ENCODE measurements at regions not wholly inside any gene's neighbourhood (a gene's known extent, or its start where the extent isn't known, plus 50 kb on each side); places are given as distances from the start of the nearest gene placed in this dataset.

DNA sequence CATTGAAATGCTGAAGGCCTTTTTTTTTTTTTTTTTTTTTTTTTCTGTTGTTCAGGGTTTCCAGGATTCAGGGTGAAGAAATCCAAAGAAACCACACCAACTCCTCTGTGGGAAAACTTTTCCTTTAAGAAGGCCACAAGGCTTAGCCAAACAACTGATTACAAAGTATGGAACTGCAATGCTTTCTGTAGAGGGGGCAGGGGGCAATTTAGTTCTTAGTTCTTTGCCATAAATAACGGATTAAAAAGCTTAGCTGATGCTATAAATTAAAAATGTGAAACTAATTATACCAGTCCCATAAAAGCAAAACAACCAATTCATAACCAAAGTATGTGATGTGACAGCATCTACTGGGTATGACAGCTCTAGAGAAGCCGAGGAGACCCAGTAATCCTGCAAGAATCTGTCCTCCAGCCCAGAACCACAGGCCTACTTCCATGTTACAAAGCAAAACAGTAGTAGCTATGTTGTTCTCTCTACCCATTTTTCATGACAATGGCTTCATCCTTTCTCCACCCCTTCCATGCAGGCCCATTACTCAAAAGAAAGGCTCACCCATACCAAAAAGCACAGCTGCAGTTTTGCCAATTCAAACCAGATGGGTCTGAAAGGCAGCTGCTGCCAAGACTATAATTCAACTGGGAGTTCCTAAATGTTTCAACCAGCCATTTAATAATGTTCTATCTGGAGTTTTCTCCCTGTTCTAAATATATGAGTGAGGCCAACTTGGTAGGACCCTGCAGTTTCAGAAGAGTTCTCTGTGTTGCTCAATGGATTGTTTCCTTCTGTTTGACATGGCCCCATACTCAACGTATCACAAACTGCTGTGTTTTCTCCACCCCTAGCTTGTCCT lies 167.1 kb upstream of the ZFHX3 start:
- no peak for ATAC-seq
- no peak for DNase-seq

DNA sequence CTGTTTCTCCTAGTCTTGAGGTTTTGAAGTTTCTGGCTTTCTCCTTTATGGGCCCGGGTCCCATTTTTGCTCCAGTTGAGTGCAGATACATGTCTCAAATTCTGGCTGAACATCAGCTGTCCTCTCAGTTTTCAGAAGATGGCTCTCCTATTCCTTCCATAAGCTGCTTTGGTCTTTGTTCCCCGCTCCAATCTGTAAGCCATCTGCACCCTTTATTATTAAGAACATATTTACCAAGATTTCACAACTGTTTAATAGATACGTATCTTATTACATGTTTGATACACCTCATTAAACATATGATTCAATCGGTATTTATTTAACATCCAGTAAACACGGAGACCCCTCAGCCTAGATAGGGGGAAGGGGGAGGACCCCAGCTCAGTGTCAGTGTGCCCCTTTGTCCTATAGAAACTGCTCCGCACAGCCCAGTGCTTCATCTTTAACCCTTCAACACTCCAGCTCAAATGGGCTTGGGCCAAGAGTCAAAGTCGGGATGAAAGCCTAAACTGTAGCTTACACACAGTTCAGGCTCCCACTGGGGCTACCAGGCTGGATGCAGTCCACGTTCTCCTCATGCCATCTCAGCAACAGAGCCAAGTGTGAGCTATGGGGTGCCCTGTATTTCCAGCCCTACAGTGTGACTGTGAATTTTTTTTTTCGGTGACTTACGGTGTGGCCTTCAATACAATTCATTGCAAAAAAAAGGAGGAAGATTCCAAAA lies 166.0 kb upstream of the ZFHX3 start:
- no peak for ATAC-seq

DNA sequence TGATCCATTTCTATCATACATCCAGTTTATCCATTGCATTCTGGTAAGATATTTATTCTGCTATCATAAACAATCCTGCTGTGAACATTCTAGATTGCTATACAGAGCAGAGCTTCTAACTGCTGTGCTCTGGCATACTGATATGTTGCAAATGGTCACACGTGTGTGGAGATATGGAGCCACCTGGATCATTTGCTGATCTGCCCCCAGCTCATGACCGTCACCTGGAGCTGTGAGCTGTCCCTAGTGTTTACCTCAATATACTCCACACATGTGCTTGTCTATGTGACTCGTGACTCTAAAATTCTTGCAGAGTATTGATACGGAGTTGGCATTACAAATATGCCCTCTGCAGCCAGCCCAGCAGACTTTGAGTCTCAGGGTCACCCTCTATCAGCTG lies 164.5 kb upstream of the ZFHX3 start:
- DNase-seq (no peak), ATAC-seq (no peak)

More for the DNA sequence above, 166.0 kb upstream of the ZFHX3 start:
- DNase-seq: no peak

DNA sequence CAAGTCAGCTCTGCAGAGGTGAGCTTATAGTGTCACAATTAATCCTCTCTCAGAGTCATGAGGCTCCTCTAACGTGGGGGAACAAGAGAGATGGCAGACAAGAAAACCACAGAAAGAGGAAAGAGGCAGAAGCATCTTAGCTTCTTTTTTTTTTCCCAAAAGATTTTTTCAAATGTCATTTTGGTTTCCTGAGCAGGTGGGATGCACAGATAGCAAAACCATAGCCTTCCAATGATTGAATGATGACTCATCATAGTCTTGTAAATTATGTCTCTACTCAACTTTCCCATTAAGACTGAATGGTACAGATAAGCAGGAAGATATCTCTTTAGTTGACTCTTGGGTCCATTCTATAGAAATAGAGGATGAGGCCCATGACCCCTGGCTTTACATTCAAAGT lies 162.8 kb upstream of the ZFHX3 start:
- no peak for DNase-seq
- ATAC-seq: no peak

DNA sequence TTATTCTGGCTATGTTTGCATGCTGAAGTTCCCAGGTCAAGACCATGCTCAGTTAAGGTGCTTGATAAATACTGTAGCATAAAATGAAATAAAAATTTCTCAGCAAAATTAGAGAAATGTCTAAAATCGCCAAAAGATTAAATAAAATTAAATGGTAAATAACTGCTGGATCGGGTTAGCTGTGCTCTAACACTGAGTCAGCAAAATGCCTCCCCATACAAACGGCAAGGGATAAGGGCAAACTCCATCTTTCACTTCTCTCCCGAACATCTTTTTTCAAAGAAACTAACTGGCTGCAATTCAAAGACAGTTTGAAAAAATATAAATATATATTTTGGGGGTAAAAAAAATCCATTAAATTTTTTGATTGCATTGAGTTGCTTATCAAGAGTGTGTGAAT lies 162.2 kb upstream of the ZFHX3 start:
- ATAC-seq (no peak), DNase-seq (no peak)

DNA sequence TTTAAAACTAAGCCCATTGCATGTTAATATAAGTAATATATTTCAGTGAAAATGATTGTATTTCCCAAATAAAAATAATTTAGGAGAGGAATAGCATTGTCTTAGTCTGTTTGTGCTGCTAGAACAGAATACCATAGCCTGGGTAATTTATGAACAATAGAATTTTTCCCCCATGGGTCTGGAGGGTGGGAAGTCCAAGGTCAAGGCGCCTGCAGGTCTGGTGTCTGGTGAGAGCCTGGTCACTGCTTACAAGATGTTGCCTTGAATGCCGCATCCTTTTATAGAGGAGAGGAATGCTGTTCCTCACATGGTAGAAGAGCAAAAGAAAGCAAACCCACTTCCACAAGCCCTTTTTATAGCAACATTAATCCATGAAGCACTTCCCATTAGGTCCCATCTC lies 161.3 kb upstream of the ZFHX3 start:
- ATAC-seq: no peak

DNA sequence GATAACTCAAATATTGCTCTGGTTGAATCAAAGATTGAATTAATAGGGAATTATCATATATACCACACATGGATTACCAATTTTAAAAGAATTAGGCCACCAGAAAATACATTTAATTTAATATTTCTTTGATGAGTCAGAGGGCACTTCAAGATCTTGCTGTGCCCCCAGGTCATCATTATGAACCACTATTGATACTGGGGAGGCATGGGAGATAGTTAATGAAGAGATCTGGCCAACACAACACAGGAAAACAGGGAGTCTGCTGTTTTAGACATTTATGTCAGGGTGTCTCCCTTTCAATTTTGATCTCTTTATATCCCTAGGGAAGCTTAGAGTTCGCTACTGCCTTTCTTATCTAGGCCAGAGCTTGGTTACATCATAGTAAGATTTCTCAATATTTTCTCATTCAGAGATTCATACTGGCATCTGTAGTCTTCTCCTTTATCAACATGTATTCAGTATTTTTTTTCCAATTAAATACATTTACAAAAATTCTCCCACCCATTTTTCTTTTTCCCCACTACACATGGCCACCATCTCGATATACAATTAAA lies 158.3 kb upstream of the ZFHX3 start:
- DNase-seq (no peak), ATAC-seq (no peak)

More for the DNA sequence above, 161.3 kb upstream of the ZFHX3 start:
- no peak for DNase-seq

DNA sequence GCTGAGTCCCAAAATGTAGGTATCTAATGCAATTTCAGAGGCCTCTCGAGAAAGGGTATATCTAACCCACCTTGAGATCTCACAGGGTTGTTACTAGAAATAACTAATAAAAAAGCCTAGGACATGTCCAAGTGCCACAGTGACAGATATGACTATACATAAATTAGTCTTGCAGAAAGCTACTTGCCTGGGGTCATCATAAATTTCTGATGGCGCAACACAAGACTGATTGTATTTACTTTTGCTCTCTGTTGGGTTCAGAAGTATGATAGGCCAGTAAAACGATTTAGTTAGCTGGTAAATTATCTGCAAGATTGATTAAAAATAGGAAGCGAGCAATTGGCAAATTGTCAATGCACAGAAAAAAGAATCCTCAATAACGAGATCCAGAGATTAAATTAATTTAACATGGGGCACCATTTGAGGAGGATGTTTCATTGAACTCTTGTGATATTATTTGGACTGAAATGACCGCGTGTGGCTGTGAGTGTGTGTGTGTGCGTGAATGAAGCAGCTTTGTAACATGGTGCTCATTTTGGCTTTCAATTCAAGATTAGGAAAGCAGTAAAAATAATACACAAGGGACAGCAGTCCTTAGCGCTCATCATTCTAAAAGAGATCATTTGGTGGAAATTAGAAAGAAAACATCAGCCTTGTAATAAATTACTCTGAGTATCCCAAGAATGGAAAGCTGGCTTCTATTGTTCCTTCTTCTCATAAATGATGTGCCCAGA lies 157.4 kb upstream of the ZFHX3 start:
- no peak for DNase-seq
- no peak for ATAC-seq

DNA sequence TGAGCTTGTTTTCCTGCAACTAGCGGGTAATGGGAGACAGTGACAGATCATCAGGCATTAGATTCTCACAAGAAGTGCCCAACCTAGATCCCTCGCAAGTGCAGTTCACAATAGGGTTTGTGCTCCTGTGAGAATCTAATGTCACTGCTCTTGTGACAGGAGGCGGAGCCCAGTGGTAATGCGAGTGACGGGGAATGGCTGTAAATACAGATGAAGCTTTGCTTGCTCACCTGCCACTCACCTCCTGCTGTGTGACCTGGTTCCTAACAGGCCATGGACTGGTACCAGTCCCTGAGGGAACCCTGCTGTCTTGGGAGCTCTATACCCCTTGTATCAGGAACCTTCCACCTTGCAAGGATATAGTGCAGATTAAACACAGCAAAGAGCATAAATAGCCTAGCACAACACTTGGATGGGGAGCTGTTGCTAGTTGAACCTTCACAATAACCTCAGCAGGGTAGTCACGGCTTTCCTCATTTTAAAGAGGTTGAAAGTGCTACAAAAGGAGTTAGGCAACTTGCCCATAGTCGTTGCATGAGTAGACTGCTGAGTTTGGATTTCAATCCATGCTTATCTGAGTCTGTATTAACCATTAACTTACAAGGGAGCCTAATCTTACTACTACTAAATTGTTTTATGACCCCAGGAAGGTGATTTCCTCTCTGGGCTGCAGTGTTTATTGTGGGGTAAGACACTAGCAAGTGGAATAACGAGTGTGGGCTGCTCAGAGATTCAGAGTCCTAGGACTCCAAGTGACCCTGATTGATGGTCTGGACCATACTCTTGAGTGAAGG lies 156.6 kb upstream of the ZFHX3 start:
- DNase-seq (no peak), ATAC-seq (no peak)

DNA sequence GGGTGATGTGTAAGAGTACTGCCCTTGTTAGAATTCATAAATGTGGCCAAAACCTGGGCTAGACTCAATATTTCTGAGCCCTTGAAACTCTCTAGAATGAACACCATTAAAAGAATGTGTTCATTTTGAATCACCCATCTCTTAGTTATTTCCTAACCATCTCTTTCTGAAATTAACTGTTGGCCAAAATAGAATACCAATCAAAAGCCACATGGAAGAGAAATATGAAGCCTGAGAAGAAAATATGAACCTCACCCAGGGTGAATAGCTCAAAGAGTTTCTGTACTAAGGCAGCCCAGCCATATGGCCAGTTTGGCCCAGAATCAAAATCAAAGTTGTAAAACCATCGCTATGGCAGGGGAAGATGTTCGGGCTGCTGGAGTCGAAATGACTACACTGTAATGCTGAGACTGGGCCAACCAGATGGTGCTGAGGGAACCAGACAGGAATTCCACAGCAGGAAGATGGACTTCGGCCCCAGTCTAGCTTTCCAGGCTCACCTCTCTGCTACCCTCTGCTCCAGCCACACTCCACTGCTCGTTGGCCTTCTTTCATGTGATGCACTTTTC lies 154.3 kb upstream of the ZFHX3 start:
- no peak for ATAC-seq
- DNase-seq: no peak

DNA sequence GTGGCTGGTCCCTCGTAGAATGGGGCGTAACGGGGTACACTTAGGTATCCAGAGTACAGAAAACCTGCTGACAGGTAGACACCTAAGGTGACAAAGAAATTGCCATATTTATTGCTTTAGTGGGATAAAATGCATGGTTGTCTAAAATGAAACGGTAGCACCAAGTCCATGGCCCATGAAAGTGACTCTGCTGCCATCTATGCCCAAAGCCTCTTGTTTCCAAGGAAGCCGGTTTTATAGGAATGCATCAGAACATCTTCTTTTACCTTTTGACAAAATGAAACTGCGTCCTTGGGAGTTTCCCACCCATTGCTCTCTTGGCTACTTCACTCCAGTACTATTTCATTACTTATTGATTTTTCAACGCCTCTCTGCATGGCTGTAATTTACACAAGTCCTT lies 151.3 kb upstream of the ZFHX3 start:
- DNase-seq (no peak), ATAC-seq (no peak)

DNA sequence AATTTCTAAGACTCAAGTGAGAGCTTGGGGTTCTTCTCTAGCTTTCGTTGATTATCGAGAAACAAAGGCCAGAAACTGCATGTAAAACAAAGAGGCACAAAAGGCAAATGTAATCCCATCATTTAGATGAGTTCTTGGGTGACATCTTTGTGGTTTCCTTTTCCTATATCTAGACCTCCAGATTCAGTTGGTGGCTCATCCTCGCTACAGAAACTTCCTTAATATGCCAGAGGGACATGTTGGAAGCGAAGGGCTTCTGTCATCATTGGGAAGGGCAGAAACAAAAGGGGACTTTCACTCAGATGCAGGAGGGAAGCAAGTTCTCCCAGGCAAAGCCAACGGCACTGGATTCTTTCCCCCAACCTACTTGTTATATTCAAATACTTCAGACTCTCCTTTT lies 150.6 kb upstream of the ZFHX3 start:
- no peak for ATAC-seq
- no peak for DNase-seq

DNA sequence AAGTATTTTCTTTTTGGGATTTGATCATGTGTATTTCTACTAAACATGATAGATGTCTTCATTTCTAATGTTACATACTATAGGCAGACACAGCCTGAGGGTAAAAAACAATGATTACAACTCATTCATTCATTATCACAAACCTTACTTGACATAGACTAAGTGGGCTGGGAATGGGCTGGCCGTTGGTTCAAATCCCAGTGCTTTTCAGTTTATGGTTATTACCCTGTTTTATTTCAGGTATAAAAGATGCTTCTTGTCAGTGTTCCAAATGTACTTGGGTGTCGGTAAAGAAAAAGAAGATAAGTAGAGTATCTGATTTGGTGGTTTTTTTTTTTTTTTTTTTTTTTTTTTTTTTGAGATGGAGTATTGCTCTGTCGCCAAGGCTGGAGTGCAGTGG lies 149.7 kb upstream of the ZFHX3 start:
- ATAC-seq: no peak
- no peak for DNase-seq

DNA sequence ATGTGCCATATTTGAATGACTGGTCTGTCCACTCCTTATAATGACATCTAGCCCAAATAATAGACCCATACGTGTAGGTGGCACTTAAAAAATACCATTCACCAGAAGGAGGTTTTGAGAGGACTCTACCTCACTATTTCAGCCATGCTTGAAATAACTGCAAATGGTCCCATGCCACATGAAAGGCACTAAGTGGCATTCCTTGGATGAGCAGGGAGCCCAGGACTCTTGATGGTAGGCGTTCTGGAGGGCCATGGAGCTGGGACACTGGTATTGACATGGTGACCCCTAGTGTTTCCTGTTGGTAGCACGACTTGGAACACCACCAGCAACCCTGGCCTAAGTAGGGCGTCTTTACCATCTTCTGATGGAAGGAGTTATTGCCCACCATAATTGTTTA lies 148.7 kb upstream of the ZFHX3 start:
- ATAC-seq (no peak), DNase-seq (peak; percentile 21)

DNA sequence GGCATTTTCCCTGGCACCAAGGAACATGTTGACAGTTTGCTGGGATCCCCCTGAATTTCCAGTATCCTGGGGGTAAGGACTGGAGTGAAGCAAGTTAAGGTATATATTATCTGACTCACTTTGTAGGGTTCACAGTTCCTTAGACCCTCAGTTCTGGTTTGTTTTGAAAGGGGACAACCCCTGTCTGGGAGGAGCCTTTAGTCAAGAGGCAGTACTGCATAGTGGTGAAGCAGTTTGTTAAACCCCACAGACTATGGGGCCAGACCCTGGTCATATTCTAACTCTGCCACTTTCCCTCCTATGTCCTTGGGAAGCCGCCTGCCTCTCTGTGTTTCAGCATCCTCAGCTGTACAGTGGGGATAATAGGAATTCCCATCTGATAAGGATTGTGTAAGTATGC lies 145.5 kb upstream of the ZFHX3 start:
- DNase-seq (no peak), ATAC-seq (no peak)

DNA sequence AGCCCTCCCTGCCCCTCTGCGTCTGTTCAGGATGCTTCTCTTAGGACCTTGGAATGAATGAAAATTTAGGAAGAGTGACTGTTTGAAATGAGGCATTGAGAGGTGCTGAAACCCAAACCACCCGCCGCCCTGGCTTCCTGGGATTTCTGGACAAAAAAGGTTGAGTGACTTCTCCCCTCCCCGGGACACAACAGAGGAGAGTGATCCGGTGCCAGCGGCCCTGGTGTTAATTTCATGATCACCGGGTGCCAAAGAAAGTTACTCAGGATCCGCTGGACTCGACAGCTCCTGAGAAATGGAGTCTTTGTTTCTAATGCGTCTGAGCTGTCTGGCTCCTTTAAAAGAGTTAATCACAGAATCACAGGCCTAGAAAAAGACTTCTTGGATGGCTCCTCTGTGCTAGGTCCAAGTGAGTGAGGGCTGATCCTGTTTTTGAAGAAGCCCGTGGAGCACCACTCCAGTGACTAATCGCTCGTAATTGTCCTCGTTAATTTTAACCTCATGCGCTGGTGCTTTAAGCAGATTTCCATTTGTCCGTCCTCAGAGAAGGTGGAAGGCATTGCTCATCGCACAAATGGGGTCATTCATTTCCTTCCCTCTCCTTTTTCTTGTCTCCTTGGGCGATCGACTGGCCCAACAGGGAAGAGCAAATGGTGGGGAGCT lies 144.4 kb upstream of the ZFHX3 start:
- no peak for DNase-seq
- ATAC-seq: no peak

DNA sequence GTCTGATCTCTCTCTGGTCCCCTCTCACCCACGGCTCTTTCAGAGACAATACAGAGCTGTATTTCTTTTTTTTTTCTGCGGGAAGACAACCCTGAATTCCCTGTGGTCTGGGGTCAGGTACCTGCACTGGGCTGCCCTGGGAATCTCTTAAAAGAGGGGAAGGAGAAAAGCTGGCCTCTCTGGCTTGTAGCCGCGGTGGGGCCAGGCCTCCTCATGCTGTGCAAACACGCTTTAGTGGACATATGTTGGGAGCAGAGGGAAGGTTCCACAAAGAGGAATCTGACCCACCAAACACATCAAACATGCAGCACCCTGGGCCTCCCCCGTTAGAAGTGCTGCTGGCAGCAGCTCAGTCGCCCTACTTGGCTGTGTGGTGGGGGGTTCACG lies 143.7 kb upstream of the ZFHX3 start:
- no peak for ATAC-seq
- no peak for DNase-seq

DNA sequence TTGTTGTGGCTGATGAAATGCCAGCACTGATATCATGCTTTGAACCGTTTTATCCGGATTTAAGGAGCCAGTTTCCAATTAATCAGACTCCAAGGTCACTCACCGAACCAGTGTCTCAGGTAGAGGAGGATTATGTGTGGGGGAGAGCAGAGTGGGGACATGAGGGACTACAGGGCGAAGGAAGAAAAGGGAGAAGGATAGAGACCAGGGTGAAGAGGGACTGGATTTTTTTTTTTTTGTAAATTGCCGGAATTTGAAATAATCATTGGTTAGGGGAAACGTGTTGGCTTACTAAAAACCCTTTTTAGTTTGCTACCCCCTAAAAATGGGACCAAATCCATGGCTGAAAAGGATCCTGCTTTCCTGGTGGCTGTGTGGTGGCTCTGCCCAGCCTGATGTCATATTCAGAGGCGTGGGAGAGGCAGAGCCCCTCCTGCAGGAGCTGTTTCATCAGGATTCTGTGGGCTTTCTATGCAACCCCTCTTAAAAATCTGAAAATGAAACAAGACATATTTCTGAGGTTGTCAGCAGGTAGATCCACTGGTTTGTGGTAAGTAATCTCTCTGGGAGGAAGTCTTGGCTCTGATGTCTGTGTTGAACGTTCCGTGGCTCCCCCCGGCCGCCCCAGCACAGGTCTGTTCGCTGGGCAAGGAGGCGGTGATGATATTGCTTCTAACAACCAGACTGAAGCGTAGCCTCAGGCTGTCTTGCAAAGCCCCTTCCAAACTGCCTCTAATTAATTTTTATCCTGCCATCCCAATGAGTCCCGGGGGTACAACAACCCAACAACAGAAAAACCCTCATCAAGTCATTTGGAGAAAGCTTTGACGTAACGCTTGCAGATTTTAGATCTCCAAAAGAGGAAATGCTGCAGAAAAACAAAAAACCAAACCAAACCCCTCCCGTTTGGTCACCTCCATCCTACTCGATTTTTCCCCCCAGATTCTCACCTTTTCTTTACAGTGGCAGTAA lies 143.0 kb upstream of the ZFHX3 start:
- ATAC-seq (no peak), DNase-seq (no peak)

DNA sequence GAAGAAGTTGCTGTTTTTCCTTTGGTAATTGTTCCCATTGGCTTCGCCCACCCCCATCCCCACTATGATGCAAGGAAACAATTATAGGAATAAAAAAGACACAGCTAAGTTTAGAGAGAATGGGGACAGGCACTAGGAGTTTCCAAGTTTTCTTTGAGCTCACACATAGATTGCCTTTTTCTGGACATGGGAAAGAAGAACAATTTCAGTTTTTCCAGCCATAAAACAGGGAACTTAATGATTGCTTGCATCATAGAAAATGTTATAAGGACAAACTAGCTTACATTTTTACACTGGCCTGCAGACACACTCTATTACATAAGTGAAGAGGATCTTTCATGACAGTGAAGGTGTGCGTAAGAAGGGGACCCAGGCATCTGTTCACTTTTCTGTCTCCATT lies 142.3 kb upstream of the ZFHX3 start:
- no peak for ATAC-seq
- DNase-seq: no peak

DNA sequence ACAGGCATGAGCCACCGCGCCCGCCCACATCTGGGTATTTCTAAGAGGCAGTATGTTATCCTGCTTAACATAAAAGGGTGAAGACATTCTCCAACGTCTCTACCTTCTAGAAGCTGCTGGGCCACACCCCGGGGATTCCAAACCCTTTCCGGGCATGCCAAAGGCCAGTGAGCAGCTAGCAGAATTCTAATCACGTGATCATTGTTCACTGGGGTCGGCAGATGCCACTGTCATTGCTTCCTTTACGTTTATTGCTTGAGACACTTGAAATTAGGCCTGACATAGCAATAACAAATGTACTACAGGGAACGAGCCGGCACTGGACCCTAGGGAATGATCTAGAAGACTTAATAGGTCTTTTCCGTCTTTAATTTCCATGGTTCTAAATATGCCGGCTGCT lies 141.2 kb upstream of the ZFHX3 start:
- DNase-seq: no peak

More for the DNA sequence above, 141.2 kb upstream of the ZFHX3 start:
- no peak for ATAC-seq
